ENCODE measurements at regions not wholly inside any gene's neighbourhood (a gene's known extent, or its start where the extent isn't known, plus 50 kb on each side); places are given as distances from the start of the nearest gene placed in this dataset.
"Not testable (repeated sequence)": the region's sequence is repeated elsewhere in the genome, so short reads cannot be mapped to it uniquely, and the experiment has no call there.

DNA sequence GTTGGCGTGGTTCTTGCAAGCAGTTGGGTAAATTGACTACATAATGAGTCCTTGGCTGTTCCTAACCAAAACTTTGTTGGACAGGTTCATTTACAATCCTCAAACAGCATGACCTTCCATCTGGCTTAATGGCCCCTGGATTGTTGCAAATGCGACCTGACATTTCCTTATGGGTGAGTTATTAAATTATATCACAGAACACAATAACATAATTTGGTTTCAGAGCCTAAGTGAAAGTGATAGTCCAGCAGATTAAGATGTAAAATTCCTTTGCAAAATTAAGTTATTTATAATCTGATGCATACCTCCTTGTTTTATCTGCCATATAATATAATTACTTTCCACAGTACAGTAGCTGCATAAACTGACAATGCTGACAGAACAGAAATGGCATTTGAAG lies 224.4 kb downstream of the TUSC1 start:
- Mint-ChIP-seq H3K4me1 (no peaks in the 10 kb centered on the region), H3K9me3 (peaks cover 5% of the 10 kb centered on the region), H3K36me3 (no peaks in the 10 kb centered on the region)

DNA sequence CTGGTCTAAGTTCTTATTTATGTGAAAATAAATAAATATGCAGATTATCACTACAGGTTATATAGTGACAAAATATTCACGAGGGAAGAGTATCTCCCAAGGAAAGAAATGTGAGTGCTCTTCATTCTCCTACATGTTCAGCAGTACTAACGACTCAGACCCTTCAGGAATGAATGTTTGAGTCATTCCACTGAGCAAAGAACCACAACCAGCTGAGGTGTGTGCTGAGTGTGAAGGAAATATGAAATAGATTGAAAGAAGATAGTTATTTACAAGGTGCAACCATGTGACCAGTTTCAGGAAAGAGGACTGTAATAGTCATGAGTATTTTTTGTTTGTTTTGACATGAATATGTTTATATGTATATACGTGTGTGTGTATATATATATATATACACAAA lies 228.7 kb downstream of the TUSC1 start:
- H3K36me3 Mint-ChIP-seq, result no peaks in the 10 kb centered on the region
- no peak overlapping the region for H3K4me3 Mint-ChIP-seq
- no peak for DNase-seq (ENCODE audit: low spot score in 2 of 2, unreplicated experiment in 2 of 2)
- H3K27me3 Mint-ChIP-seq (ENCODE audit: low read depth), result no peaks in the 10 kb centered on the region
- no peaks in the 10 kb centered on the region for H3K4me1 Mint-ChIP-seq
- no peak overlapping the region for H3K27ac Mint-ChIP-seq
- H3K9me3 Mint-ChIP-seq, result no peaks in the 10 kb centered on the region
- TF ChIP-seq, protein P1, sequence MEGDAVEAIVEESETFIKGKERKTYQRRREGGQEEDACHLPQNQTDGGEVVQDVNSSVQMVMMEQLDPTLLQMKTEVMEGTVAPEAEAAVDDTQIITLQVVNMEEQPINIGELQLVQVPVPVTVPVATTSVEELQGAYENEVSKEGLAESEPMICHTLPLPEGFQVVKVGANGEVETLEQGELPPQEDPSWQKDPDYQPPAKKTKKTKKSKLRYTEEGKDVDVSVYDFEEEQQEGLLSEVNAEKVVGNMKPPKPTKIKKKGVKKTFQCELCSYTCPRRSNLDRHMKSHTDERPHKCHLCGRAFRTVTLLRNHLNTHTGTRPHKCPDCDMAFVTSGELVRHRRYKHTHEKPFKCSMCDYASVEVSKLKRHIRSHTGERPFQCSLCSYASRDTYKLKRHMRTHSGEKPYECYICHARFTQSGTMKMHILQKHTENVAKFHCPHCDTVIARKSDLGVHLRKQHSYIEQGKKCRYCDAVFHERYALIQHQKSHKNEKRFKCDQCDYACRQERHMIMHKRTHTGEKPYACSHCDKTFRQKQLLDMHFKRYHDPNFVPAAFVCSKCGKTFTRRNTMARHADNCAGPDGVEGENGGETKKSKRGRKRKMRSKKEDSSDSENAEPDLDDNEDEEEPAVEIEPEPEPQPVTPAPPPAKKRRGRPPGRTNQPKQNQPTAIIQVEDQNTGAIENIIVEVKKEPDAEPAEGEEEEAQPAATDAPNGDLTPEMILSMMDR (IDR thresholded peaks at IDR 0.05; ENCODE audit: unreplicated experiment), result no peak

More for the DNA sequence above, 224.4 kb downstream of the TUSC1 start:
- Mint-ChIP-seq H3K27ac (no peak overlapping the region), H3K4me3 (no peak overlapping the region), H3K27me3 (ENCODE audit: low read depth) (no peaks in the 10 kb centered on the region)
- TF ChIP-seq, protein P1 (IDR thresholded peaks at IDR 0.05; ENCODE audit: unreplicated experiment), result no peak
- DNase-seq (ENCODE audit: low spot score in 2 of 2, unreplicated experiment in 2 of 2), result no peak

DNA sequence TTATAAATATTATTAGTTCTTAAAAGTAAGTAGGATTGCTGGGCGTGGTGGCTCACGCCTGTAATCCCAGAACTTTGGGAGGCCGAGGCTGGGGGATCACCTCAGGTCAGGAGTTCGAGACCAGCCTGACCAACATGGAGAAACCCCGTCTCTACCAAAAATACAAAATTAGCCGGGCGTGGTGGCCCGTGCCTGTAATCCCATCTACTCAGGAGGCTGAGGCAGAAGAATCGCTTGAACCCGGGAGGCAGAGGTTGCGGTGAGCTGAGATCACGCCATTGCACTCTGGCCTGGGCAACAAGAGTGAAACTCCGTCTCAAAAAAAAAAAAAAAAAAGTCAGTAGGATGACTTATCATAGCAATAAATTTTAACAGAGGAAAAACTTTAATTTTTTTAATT lies 232.5 kb downstream of the TUSC1 start:
- not testable (repeated sequence) for H3K27ac Mint-ChIP-seq; H3K4me3 Mint-ChIP-seq; H3K36me3 Mint-ChIP-seq; H3K27me3 Mint-ChIP-seq (ENCODE audit: low read depth); DNase-seq (ENCODE audit: low spot score in 2 of 2, unreplicated experiment in 2 of 2); H3K4me1 Mint-ChIP-seq; H3K9me3 Mint-ChIP-seq

DNA sequence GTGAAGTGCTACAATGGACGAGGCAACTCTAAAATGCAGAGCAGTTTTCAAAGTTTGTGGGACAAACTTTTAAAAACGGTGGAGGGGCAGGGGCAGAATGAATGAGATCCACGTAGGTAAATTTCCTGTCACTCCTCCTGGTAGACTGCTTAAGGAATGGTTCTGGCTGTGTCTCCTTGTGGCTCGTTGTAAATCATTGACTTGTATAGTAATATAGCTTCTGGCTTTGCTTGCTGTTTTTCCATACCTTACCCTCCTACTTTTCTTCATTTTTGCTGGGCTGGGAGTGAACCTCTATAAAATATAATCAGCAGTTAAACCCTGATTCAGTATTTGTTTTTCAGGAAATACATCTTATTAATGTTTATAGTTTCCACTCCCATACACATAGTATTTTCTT lies 235.7 kb downstream of the TUSC1 start:
- no peaks in the 10 kb centered on the region for H3K4me1 Mint-ChIP-seq
- TF ChIP-seq, protein P1 (IDR thresholded peaks at IDR 0.05; ENCODE audit: unreplicated experiment), result no peak
- DNase-seq (ENCODE audit: low spot score in 2 of 2, unreplicated experiment in 2 of 2), result no peak
- no peak overlapping the region for H3K4me3 Mint-ChIP-seq
- H3K36me3 Mint-ChIP-seq, result no peaks in the 10 kb centered on the region
- no peak overlapping the region for H3K27ac Mint-ChIP-seq
- no peaks in the 10 kb centered on the region for H3K27me3 Mint-ChIP-seq (ENCODE audit: low read depth)
- H3K9me3 Mint-ChIP-seq, result peaks cover 6% of the 10 kb centered on the region

DNA sequence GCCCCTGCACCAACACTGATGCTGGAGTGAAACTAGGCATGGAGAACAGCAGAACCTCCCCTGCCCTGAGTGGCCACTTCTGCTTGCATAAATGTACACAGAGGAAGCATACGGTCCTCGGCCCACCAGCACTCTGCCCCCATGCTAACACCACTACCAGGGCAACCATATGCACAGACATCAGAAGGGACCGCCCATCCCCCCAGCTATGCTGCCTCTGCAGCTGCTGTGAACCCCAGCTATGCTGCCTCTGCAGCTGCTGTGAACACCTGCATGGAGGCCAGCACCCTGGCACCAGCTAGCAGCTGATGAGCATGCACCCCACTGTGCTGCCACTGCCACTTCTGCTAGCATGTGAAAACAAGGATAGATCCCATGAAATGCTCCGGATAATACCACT lies 250.3 kb downstream of the TUSC1 start:
- H3K4me3 Mint-ChIP-seq, result no peak overlapping the region
- no peak for DNase-seq (ENCODE audit: low spot score in 2 of 2, unreplicated experiment in 2 of 2)
- H3K9me3 Mint-ChIP-seq, result peaks cover 28% of the 10 kb centered on the region
- TF ChIP-seq, protein P1 (IDR thresholded peaks at IDR 0.05; ENCODE audit: unreplicated experiment), result no peak
- no peaks in the 10 kb centered on the region for H3K27me3 Mint-ChIP-seq (ENCODE audit: low read depth)
- H3K36me3 Mint-ChIP-seq, result no peaks in the 10 kb centered on the region
- no peak overlapping the region for H3K27ac Mint-ChIP-seq
- H3K4me1 Mint-ChIP-seq, result no peaks in the 10 kb centered on the region

DNA sequence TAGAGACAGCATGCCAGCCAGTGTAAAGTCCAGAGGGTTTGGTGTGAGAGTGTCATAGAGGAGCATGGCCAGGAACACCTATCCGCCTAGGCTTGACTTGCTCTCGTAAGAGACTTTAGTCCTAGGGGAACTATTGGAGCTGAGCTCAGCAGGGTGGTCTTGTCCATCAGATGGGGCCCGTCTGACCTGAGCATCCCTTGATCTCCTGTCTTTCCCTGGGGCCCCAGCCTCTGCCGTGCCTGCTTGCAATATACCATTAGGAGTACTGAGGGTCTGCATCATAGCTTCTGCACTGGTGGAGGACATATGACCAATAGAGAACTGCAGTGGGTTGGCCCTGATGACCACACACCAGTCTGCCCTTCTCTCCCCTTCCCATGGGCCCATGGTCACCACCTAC lies 251.0 kb downstream of the TUSC1 start:
- Mint-ChIP-seq H3K27ac (no peak overlapping the region), H3K27me3 (ENCODE audit: low read depth) (no peaks in the 10 kb centered on the region), H3K4me1 (no peaks in the 10 kb centered on the region), H3K4me3 (no peak overlapping the region), H3K9me3 (peaks cover 27% of the 10 kb centered on the region), H3K36me3 (no peaks in the 10 kb centered on the region)
- TF ChIP-seq, protein P1 (IDR thresholded peaks at IDR 0.05; ENCODE audit: unreplicated experiment), result no peak
- no peak for DNase-seq (ENCODE audit: low spot score in 2 of 2, unreplicated experiment in 2 of 2)

All from mesothelial cell of epicardium (in vitro differentiated cells).